Natural killer cell (primary cell): ENCODE measurements at regions not wholly inside any gene's neighbourhood (a gene's known extent, or its start where the extent isn't known, plus 50 kb on each side); places are given as distances from the start of the nearest gene placed in this dataset.

Experiments used
- ATAC-seq, 3 donors: fragments of 150-1000 bp in 2 of 3; fragments of 200-7000 bp in 1 of 3; cut with Tn5 transposase; 1 replicate in 1 of 3; 2 replicates in 2 of 3; pipeline ENCODE4 v1.10.0; 2021; ENCODE audit warnings: mild to moderate bottlenecking in 2 of 3, moderate library complexity in 2 of 3
- DNase-seq, 2 donors: peaks; one replicate each; pipeline versions ENCODE4 v3.0.0 to v3.0.0-alpha.2; 2013 to 2021; ENCODE audit warnings: mixed read lengths in 1 of 2
- H3K27ac ChIP-seq: one replicate; pipeline ENCODE4 v1.5.1; 2013; ENCODE audit warnings: mild to moderate bottlenecking, low read length
- H3K27me3 ChIP-seq: one replicate; pipeline ENCODE4 v1.6.1; 2013; ENCODE audit warnings: low read length; ENCODE audit not compliant: control insufficient read depth, insufficient read depth
- H3K36me3 ChIP-seq: one replicate; pipeline ENCODE4 v1.6.1; 2013; ENCODE audit warnings: low read length; ENCODE audit not compliant: control insufficient read depth, insufficient read depth
- H3K4me1 ChIP-seq: one replicate; pipeline ENCODE4 v1.6.1; 2013; ENCODE audit warnings: low read length; ENCODE audit not compliant: control insufficient read depth, insufficient read depth
- H3K4me3 ChIP-seq: one replicate; pipeline ENCODE4 v1.5.1; 2013; ENCODE audit warnings: low read length
- H3K9me3 ChIP-seq: one replicate; pipeline ENCODE4 v1.6.1; 2013; ENCODE audit warnings: low read length; ENCODE audit not compliant: control insufficient read depth, insufficient read depth
- H3K27ac Mint-ChIP-seq, 2 donors: one replicate each; pipeline ENCODE4 v1.8.0; 2022; ENCODE audit warnings: mild to moderate bottlenecking in 2 of 2, mixed read lengths in 2 of 2, moderate library complexity in 1 of 2
- H3K27me3 Mint-ChIP-seq, 2 donors: one replicate each; pipeline ENCODE4 v1.8.0; 2022; ENCODE audit warnings: low read depth in 2 of 2, mixed read lengths in 2 of 2
- H3K36me3 Mint-ChIP-seq: one replicate; pipeline ENCODE4 v1.8.0; 2022; ENCODE audit warnings: mixed read lengths
- H3K4me1 Mint-ChIP-seq, 2 donors: one replicate each; pipeline ENCODE4 v1.8.0; 2022; ENCODE audit warnings: mixed read lengths in 2 of 2
- H3K4me3 Mint-ChIP-seq: one replicate; pipeline ENCODE4 v1.8.0; 2022; ENCODE audit warnings: mild to moderate bottlenecking, moderate library complexity, mixed read lengths
- H3K9me3 Mint-ChIP-seq, 2 donors: one replicate each; pipeline ENCODE4 v1.8.0; 2022; ENCODE audit warnings: mixed read lengths in 2 of 2
- WGBS: methylation state at CpG from one replicate; pipeline ENCODE4 v1.1.7; 2013; ENCODE audit warnings: missing lambda C conversion rate; ENCODE audit not compliant: insufficient coverage; 5-methylcytosine and 5-hydroxymethylcytosine counted together
- intact Hi-C: fragments of 100-400 bp; cut with micrococcal nuclease; formaldehyde crosslinking; loops from one replicate; pipeline ENCODE4 v1.14.2; 2022
- TF ChIP-seq, protein P1 (sequence below): fragments of 200-600 bp; IDR thresholded peaks from one replicate; pipeline ENCODE4 v1.8.0; 2022; ENCODE audit warnings: antibody characterized with exemption

- Histone ChIP-seq H3K36me3 (no peaks in the 10 kb centered on the region), H3K9me3 (no peaks in the 10 kb centered on the region), H3K27ac (no peak overlapping the region), H3K4me1 (no peaks in the 10 kb centered on the region), H3K27me3 (no peaks in the 10 kb centered on the region), H3K4me3 (no peak overlapping the region)
- H3K27me3 Mint-ChIP-seq: peaks cover 9 to 14% of the 10 kb centered on the region in 2 donors
- WGBS: 78% methylated on average over 6 of the region's 7 CpGs
- H3K4me3 Mint-ChIP-seq: no peak overlapping the region
- peaks cover 0 to 6% of the 10 kb centered on the region in 2 donors for H3K4me1 Mint-ChIP-seq
- intact Hi-C loops: no loop called here
- no peak for ATAC-seq
- H3K36me3 Mint-ChIP-seq: no peaks in the 10 kb centered on the region
- no peak for DNase-seq
- TF ChIP-seq, protein P1, sequence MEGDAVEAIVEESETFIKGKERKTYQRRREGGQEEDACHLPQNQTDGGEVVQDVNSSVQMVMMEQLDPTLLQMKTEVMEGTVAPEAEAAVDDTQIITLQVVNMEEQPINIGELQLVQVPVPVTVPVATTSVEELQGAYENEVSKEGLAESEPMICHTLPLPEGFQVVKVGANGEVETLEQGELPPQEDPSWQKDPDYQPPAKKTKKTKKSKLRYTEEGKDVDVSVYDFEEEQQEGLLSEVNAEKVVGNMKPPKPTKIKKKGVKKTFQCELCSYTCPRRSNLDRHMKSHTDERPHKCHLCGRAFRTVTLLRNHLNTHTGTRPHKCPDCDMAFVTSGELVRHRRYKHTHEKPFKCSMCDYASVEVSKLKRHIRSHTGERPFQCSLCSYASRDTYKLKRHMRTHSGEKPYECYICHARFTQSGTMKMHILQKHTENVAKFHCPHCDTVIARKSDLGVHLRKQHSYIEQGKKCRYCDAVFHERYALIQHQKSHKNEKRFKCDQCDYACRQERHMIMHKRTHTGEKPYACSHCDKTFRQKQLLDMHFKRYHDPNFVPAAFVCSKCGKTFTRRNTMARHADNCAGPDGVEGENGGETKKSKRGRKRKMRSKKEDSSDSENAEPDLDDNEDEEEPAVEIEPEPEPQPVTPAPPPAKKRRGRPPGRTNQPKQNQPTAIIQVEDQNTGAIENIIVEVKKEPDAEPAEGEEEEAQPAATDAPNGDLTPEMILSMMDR: no peak
- no peaks in the 10 kb centered on the region for H3K9me3 Mint-ChIP-seq
- no peak overlapping the region for H3K27ac Mint-ChIP-seq
Observed at GRCh38 chr1:221886743-221887414, 145.0 kb upstream of the DUSP10 start.

- H3K27ac Mint-ChIP-seq: no peak overlapping the region
- no peaks in the 10 kb centered on the region for H3K27me3 ChIP-seq
- no peaks in the 10 kb centered on the region for H3K9me3 ChIP-seq
- 94% methylated on average over 2 of the region's 2 CpGs for WGBS
- H3K4me3 Mint-ChIP-seq: no peak overlapping the region
- H3K36me3 ChIP-seq: no peaks in the 10 kb centered on the region
- H3K9me3 Mint-ChIP-seq: no peaks in the 10 kb centered on the region
- intact Hi-C loops: no loop called here
- peaks cover 9 to 14% of the 10 kb centered on the region in 2 donors for H3K27me3 Mint-ChIP-seq
- DNase-seq: no peak
- no peak overlapping the region for H3K27ac ChIP-seq
- no peak overlapping the region for H3K4me3 ChIP-seq
- no peaks in the 10 kb centered on the region for H3K36me3 Mint-ChIP-seq
- TF ChIP-seq, protein P1: no peak
- H3K4me1 Mint-ChIP-seq: peaks cover 0 to 6% of the 10 kb centered on the region in 2 donors
- no peaks in the 10 kb centered on the region for H3K4me1 ChIP-seq
- peak in 1 of 3 donors; percentile 44 for ATAC-seq
Observed at GRCh38 chr1:221886311-221886710, 144.4 kb upstream of the DUSP10 start.

- Histone ChIP-seq H3K27ac (no peak overlapping the region), H3K4me3 (no peak overlapping the region), H3K9me3 (no peaks in the 10 kb centered on the region), H3K4me1 (no peaks in the 10 kb centered on the region), H3K27me3 (no peaks in the 10 kb centered on the region), H3K36me3 (no peaks in the 10 kb centered on the region)
- Mint-ChIP-seq H3K9me3 (no peaks in the 10 kb centered on the region), H3K27me3 (peaks cover 9 to 12% of the 10 kb centered on the region in 2 donors), H3K4me3 (no peak overlapping the region), H3K4me1 (peaks cover 0 to 6% of the 10 kb centered on the region in 2 donors), H3K36me3 (no peaks in the 10 kb centered on the region), H3K27ac (no peak overlapping the region)
- DNase-seq (no peak), ATAC-seq (no peak)
- intact Hi-C loops: no loop called here
- WGBS: 90% methylated on average over 3 of the region's 3 CpGs
- TF ChIP-seq, protein P1: no peak
Observed at GRCh38 chr1:221884821-221885220, 142.9 kb upstream of the DUSP10 start.
